Astrocyte (in vitro differentiated cells and primary cell): ENCODE measurements at regions not wholly inside any gene's neighbourhood (a gene's known extent, or its start where the extent isn't known, plus 50 kb on each side); places are given as distances from the start of the nearest gene placed in this dataset.

Experiments
- DNase-seq: peaks from one replicate; pipeline ENCODE4 v3.0.0-alpha.2; 2010; ENCODE audit warnings: low read depth
- FAIRE-seq: peaks from 2 replicates; lab custom pipeline; 2011; peaks lifted over from hg19 to GRCh38; lab: Jason Lieb, UNC
- H2AFZ ChIP-seq: 2 replicates; pipeline ENCODE4 v1.6.0; 2012; ENCODE audit warnings: low read depth, low read length, inconsistent platforms
- H3K27ac ChIP-seq: 2 replicates; pipeline ENCODE4 v1.5.1; 2011; ENCODE audit warnings: low read depth, low read length, inconsistent platforms
- H3K27me3 ChIP-seq: 2 replicates; pipeline ENCODE4 v1.6.0; 2011; ENCODE audit warnings: low read length, inconsistent platforms; ENCODE audit not compliant: insufficient read depth
- H3K36me3 ChIP-seq: 2 replicates; pipeline ENCODE4 v1.5.1; 2011; ENCODE audit warnings: low read length, inconsistent platforms; ENCODE audit not compliant: insufficient read depth
- H3K4me1 ChIP-seq: 2 replicates; pipeline ENCODE4 v1.5.1; 2011; ENCODE audit warnings: low read length, inconsistent platforms; ENCODE audit not compliant: insufficient read depth
- H3K4me2 ChIP-seq: 2 replicates; pipeline ENCODE4 v1.6.0; 2012; ENCODE audit warnings: low read length, inconsistent platforms
- H3K4me3 ChIP-seq: 2 replicates; pipeline ENCODE4 v1.5.1; 2011; ENCODE audit warnings: low read depth, mild to moderate bottlenecking, low read length, inconsistent platforms; ENCODE audit not compliant: insufficient read depth
- H3K79me2 ChIP-seq: 2 replicates; pipeline ENCODE4 v1.6.0; 2012; ENCODE audit warnings: mild to moderate bottlenecking, low read length, inconsistent platforms; ENCODE audit not compliant: insufficient read depth
- H3K9ac ChIP-seq: 2 replicates; pipeline ENCODE4 v1.6.0; 2012; ENCODE audit warnings: mild to moderate bottlenecking, low read length, inconsistent platforms
- H3K9me3 ChIP-seq: 2 replicates; pipeline ENCODE4 v1.5.1; 2012; ENCODE audit warnings: low read depth, mild to moderate bottlenecking, low read length, inconsistent platforms; ENCODE audit not compliant: insufficient read depth
- H4K20me1 ChIP-seq: 2 replicates; pipeline ENCODE4 v1.6.0; 2012; ENCODE audit warnings: low read length, inconsistent platforms; ENCODE audit not compliant: insufficient read depth
- H3K27ac Mint-ChIP-seq: one replicate; pipeline ENCODE4 v1.8.0; 2021; ENCODE audit warnings: mild to moderate bottlenecking, mixed read lengths; ENCODE audit not compliant: unreplicated experiment
- H3K27me3 Mint-ChIP-seq: one replicate; pipeline ENCODE4 v1.8.0; 2021; ENCODE audit warnings: low read depth, mixed read lengths; ENCODE audit not compliant: unreplicated experiment
- H3K36me3 Mint-ChIP-seq: one replicate; pipeline ENCODE4 v1.8.0; 2021; ENCODE audit warnings: low read depth, mixed read lengths; ENCODE audit not compliant: unreplicated experiment
- H3K4me1 Mint-ChIP-seq: one replicate; pipeline ENCODE4 v1.8.0; 2021; ENCODE audit warnings: low read depth, mixed read lengths; ENCODE audit not compliant: unreplicated experiment
- H3K4me3 Mint-ChIP-seq: one replicate; pipeline ENCODE4 v1.8.0; 2021; ENCODE audit warnings: mild to moderate bottlenecking, moderate library complexity, mixed read lengths; ENCODE audit not compliant: unreplicated experiment
- H3K9me3 Mint-ChIP-seq: one replicate; pipeline ENCODE4 v1.8.0; 2021; ENCODE audit warnings: mild to moderate bottlenecking, mixed read lengths; ENCODE audit not compliant: unreplicated experiment
- CTCF ChIP-seq: IDR thresholded peaks from 2 replicates; pipeline ENCODE4 v1.5.1; 2011; ENCODE audit warnings: low read depth, mild to moderate bottlenecking, inconsistent platforms, low read length, moderate library complexity; ENCODE audit not compliant: insufficient read depth
- EZH2 ChIP-seq: IDR thresholded peaks from 2 replicates; pipeline ENCODE4 v1.6.1; 2012; ENCODE audit warnings: mild to moderate bottlenecking, low read length, inconsistent platforms; ENCODE audit not compliant: insufficient read depth

GRCh38 chr6:33857093-33857931, 53.5 kb upstream of the MLN start:
- Histone ChIP-seq H3K9ac (no peak overlapping the region), H3K79me2 (no peaks in the 10 kb centered on the region), H3K9me3 (no peaks in the 10 kb centered on the region), H3K27me3 (peaks cover 9% of the 10 kb centered on the region), H3K27ac (no peak overlapping the region), H4K20me1 (no peaks in the 10 kb centered on the region), H3K4me2 (no peak overlapping the region), H3K4me3 (no peak overlapping the region), H3K36me3 (no peaks in the 10 kb centered on the region), H3K4me1 (no peaks in the 10 kb centered on the region), H2AFZ (no peak overlapping the region)
- peaks cover 4% of the 10 kb centered on the region for H3K36me3 Mint-ChIP-seq
- no peak overlapping the region for H3K27ac Mint-ChIP-seq
- H3K27me3 Mint-ChIP-seq, result peaks cover 55% of the 10 kb centered on the region
- no peaks in the 10 kb centered on the region for H3K9me3 Mint-ChIP-seq
- H3K4me1 Mint-ChIP-seq, result peaks cover 3% of the 10 kb centered on the region
- DNase-seq, result no peak
- no peak overlapping the region for H3K4me3 Mint-ChIP-seq
- no peak for FAIRE-seq
- no peak for TF ChIP-seq CTCF
- no peak for TF ChIP-seq EZH2

GRCh38 chr6:33856655-33857054, 52.9 kb upstream of the MLN start:
- Mint-ChIP-seq H3K4me1 (peaks cover 3% of the 10 kb centered on the region), H3K27me3 (peaks cover 51% of the 10 kb centered on the region), H3K4me3 (no peak overlapping the region), H3K9me3 (no peaks in the 10 kb centered on the region), H3K27ac (no peak overlapping the region), H3K36me3 (peaks cover 4% of the 10 kb centered on the region)
- no peaks in the 10 kb centered on the region for H3K79me2 ChIP-seq
- no peak for DNase-seq
- H2AFZ ChIP-seq, result no peak overlapping the region
- no peak overlapping the region for H3K4me3 ChIP-seq
- FAIRE-seq, result no peak
- TF ChIP-seq EZH2, result no peak
- no peak for TF ChIP-seq CTCF
- no peaks in the 10 kb centered on the region for H3K36me3 ChIP-seq
- no peaks in the 10 kb centered on the region for H3K4me1 ChIP-seq
- no peak overlapping the region for H3K9ac ChIP-seq
- H3K9me3 ChIP-seq, result no peaks in the 10 kb centered on the region
- no peaks in the 10 kb centered on the region for H4K20me1 ChIP-seq
- H3K4me2 ChIP-seq, result no peak overlapping the region
- no peak overlapping the region for H3K27ac ChIP-seq
- peaks cover 9% of the 10 kb centered on the region for H3K27me3 ChIP-seq

GRCh38 chr6:33856031-33856590, 52.3 kb upstream of the MLN start:
- H4K20me1 ChIP-seq, result no peaks in the 10 kb centered on the region
- Mint-ChIP-seq H3K9me3 (no peaks in the 10 kb centered on the region), H3K36me3 (peaks cover under 1% of the 10 kb centered on the region), H3K4me1 (peaks cover 1% of the 10 kb centered on the region), H3K4me3 (no peak overlapping the region), H3K27me3 (peaks cover 48% of the 10 kb centered on the region), H3K27ac (no peak overlapping the region)
- H3K79me2 ChIP-seq, result no peaks in the 10 kb centered on the region
- H2AFZ ChIP-seq, result no peak overlapping the region
- no peak overlapping the region for H3K27ac ChIP-seq
- no peaks in the 10 kb centered on the region for H3K36me3 ChIP-seq
- TF ChIP-seq CTCF (no peak), EZH2 (no peak)
- H3K9me3 ChIP-seq, result no peaks in the 10 kb centered on the region
- no peaks in the 10 kb centered on the region for H3K4me1 ChIP-seq
- H3K4me2 ChIP-seq, result no peak overlapping the region
- no peak for FAIRE-seq
- H3K27me3 ChIP-seq, result peaks cover 9% of the 10 kb centered on the region
- DNase-seq, result no peak
- no peak overlapping the region for H3K4me3 ChIP-seq
- no peak overlapping the region for H3K9ac ChIP-seq
